Calu3 (cell line): ENCODE measurements at regions not wholly inside any gene's neighbourhood (a gene's known extent, or its start where the extent isn't known, plus 50 kb on each side); places are given as distances from the start of the nearest gene placed in this dataset.

ENCODE experiments used
- BruUV-seq: library from RNA; stranded (reverse); fragments of 400-500 nt; replicated peaks from 2 replicates; lab custom pipeline; 2021; lab: Mats Ljungman, UMichigan
- CTCF ChIA-PET: fragments of 300-600 bp; sonication (Branson Sonifier 250); formaldehyde crosslinking; loops from one replicate; lab custom pipeline; 2022; ENCODE audit warnings: antibody characterized with exemption; lab: Charles Lee
- DNase-seq: peaks from one replicate; pipeline ENCODE4 v3.0.0; 2022
- H3K27ac Mint-ChIP-seq: one replicate; pipeline ENCODE4 v1.8.0; 2022; ENCODE audit warnings: mixed read lengths; ENCODE audit not compliant: unreplicated experiment
- H3K27me3 Mint-ChIP-seq: one replicate; pipeline ENCODE4 v1.8.0; 2022; ENCODE audit warnings: mixed read lengths; ENCODE audit not compliant: unreplicated experiment
- H3K36me3 Mint-ChIP-seq: one replicate; pipeline ENCODE4 v1.8.0; 2022; ENCODE audit warnings: mild to moderate bottlenecking, moderate library complexity, mixed read lengths; ENCODE audit not compliant: insufficient read depth, unreplicated experiment
- H3K4me1 Mint-ChIP-seq: one replicate; pipeline ENCODE4 v1.8.0; 2022; ENCODE audit warnings: mild to moderate bottlenecking, low read depth, mixed read lengths; ENCODE audit not compliant: unreplicated experiment
- H3K4me3 Mint-ChIP-seq: one replicate; pipeline ENCODE4 v1.8.0; 2022; ENCODE audit warnings: mild to moderate bottlenecking, low read depth, moderate library complexity, mixed read lengths; ENCODE audit not compliant: unreplicated experiment
- H3K9me3 Mint-ChIP-seq: one replicate; pipeline ENCODE4 v1.8.0; 2022; ENCODE audit warnings: low read depth, mixed read lengths; ENCODE audit not compliant: unreplicated experiment
- intact Hi-C: fragments of 100-400 bp; cut with micrococcal nuclease; formaldehyde crosslinking; loops from one replicate; pipeline ENCODE4 v1.10.0; 2022; ENCODE audit not compliant: unreplicated experiment
- TF ChIP-seq, protein P1 (sequence below): fragments of 200-600 bp; IDR thresholded peaks from one replicate; pipeline ENCODE4 v1.8.0; 2022; ENCODE audit warnings: antibody characterized with exemption; ENCODE audit not compliant: unreplicated experiment

DNA sequence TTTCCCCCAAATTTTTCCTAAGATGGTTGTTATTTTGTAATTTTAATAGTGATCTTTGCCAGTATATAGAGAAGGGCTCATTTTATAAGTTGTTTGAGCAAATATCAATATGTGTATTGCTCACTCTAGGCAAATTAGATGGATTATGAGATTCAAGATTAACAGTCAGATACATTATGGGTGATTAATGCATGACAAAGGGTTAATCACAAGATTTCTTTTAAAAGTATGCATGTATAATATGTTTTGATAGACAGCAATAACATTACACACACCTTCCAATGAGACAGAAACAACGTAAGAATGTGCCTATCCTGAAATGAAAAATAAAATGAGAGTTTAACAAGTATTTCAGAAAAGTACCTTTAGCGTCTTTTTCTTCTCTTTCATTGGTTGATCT, 547.6 kb upstream of the AGTR1 start:
- H3K27ac Mint-ChIP-seq: no peak overlapping the region
- H3K9me3 Mint-ChIP-seq: peaks cover 8% of the 10 kb centered on the region
- DNase-seq: no peak
- TF ChIP-seq, protein P1, sequence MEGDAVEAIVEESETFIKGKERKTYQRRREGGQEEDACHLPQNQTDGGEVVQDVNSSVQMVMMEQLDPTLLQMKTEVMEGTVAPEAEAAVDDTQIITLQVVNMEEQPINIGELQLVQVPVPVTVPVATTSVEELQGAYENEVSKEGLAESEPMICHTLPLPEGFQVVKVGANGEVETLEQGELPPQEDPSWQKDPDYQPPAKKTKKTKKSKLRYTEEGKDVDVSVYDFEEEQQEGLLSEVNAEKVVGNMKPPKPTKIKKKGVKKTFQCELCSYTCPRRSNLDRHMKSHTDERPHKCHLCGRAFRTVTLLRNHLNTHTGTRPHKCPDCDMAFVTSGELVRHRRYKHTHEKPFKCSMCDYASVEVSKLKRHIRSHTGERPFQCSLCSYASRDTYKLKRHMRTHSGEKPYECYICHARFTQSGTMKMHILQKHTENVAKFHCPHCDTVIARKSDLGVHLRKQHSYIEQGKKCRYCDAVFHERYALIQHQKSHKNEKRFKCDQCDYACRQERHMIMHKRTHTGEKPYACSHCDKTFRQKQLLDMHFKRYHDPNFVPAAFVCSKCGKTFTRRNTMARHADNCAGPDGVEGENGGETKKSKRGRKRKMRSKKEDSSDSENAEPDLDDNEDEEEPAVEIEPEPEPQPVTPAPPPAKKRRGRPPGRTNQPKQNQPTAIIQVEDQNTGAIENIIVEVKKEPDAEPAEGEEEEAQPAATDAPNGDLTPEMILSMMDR: no peak
- intact Hi-C loops: no loop called here
- no peaks in the 10 kb centered on the region for H3K27me3 Mint-ChIP-seq
- H3K4me3 Mint-ChIP-seq: no peak overlapping the region
- BruUV-seq: no TSS peak
- peaks cover 22% of the 10 kb centered on the region for H3K4me1 Mint-ChIP-seq
- CTCF ChIA-PET: no interaction called here
- H3K36me3 Mint-ChIP-seq: no peaks in the 10 kb centered on the region

DNA sequence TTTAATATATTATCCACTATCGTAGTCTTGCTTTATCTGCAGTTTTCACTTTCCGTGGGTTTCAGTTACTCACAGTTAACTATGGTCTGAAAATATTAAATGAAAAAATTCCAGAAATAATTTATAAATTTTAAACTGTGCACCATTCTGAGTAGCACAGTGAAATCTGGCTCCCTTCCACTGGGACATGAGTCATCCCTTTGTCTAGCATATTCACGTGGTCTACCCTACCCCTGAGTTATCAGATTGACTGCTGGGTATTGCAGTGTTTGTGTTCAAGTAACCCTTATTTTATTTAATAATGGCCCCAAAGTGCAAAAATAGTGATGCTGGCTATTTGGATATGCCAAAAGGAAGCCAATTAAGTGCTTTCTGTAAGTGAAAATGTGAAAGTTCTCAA, 539.5 kb upstream of the AGTR1 start:
- no peaks in the 10 kb centered on the region for H3K36me3 Mint-ChIP-seq
- H3K27ac Mint-ChIP-seq: no peak overlapping the region
- TF ChIP-seq, protein P1: no peak
- H3K9me3 Mint-ChIP-seq: no peaks in the 10 kb centered on the region
- BruUV-seq: no TSS peak
- intact Hi-C loops: no loop called here
- peak; percentile 78 for DNase-seq
- CTCF ChIA-PET: no interaction called here
- H3K4me1 Mint-ChIP-seq: no peaks in the 10 kb centered on the region
- H3K4me3 Mint-ChIP-seq: no peak overlapping the region
- no peaks in the 10 kb centered on the region for H3K27me3 Mint-ChIP-seq

DNA sequence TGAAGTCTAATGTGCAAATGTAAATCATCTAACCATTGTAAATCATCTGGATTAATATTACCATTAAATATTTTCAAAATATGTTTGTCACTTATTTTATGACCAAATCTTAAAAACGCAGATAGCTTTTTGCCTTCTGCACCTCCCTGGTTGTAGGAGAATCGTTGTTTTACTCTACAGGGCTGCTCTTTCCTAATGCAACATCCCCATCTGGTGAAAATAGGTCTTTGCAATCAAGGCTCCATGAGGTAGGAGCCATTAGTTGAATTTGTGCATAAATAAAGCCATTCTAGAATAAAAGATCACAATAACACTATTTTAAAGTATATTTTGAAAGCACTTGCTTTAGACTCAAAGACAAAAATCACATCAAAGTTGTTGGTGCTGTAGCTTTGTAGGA, 535.6 kb upstream of the AGTR1 start:
- intact Hi-C loops: loop anchor here (5.0 to 10.0 kb wide), 2 partner anchors 85 to 537 kb away; no protein-coding TSS in a partner anchor
- no peak for DNase-seq
- no peaks in the 10 kb centered on the region for H3K27me3 Mint-ChIP-seq
- CTCF ChIA-PET: interaction anchor here (1.3 kb wide), 1 partner anchor 83 kb away, joined by 4 read pairs; no protein-coding TSS in a partner anchor
- no peak overlapping the region for H3K4me3 Mint-ChIP-seq
- H3K4me1 Mint-ChIP-seq: peaks cover 8% of the 10 kb centered on the region
- TF ChIP-seq, protein P1: no peak
- no peaks in the 10 kb centered on the region for H3K36me3 Mint-ChIP-seq
- peaks cover 8% of the 10 kb centered on the region for H3K9me3 Mint-ChIP-seq
- H3K27ac Mint-ChIP-seq: no peak overlapping the region
- no TSS peak for BruUV-seq

DNA sequence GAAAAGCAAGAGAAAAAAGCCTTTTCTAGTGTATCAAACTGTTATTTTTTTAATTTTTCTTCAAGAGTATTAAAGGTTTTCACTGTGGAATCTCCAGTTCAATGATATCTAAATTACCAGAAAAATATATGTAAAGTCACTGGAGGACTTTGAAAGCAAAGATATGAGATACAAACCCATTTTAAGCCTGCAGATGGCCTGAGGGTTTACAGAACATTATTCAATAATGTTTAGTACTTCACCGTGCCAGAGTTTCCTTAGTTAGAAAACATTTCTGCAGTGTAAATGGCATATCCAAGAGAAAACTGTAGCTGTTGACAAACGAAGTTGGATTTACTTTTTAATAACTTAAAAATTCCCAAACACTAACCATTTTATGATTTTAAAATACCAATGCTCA, 529.4 kb upstream of the AGTR1 start:
- no peak overlapping the region for H3K4me3 Mint-ChIP-seq
- H3K9me3 Mint-ChIP-seq: peaks cover 8% of the 10 kb centered on the region
- H3K36me3 Mint-ChIP-seq: no peaks in the 10 kb centered on the region
- TF ChIP-seq, protein P1: no peak
- H3K27ac Mint-ChIP-seq: no peak overlapping the region
- BruUV-seq: no TSS peak
- H3K4me1 Mint-ChIP-seq: peaks cover 8% of the 10 kb centered on the region
- H3K27me3 Mint-ChIP-seq: no peaks in the 10 kb centered on the region
- CTCF ChIA-PET: no interaction called here
- intact Hi-C loops: loop anchor here (10.0 kb wide), 1 partner anchor 544 kb away; no protein-coding TSS in a partner anchor
- no peak for DNase-seq
